HS-5 (cell line): ENCODE measurements at regions not wholly inside any gene's neighbourhood (a gene's known extent, or its start where the extent isn't known, plus 50 kb on each side); places are given as distances from the start of the nearest gene placed in this dataset.

Experiments
- DNase-seq: peaks from one replicate; pipeline ENCODE4 v3.0.0-alpha.2; 2012; ENCODE audit warnings: low read depth

DNA sequence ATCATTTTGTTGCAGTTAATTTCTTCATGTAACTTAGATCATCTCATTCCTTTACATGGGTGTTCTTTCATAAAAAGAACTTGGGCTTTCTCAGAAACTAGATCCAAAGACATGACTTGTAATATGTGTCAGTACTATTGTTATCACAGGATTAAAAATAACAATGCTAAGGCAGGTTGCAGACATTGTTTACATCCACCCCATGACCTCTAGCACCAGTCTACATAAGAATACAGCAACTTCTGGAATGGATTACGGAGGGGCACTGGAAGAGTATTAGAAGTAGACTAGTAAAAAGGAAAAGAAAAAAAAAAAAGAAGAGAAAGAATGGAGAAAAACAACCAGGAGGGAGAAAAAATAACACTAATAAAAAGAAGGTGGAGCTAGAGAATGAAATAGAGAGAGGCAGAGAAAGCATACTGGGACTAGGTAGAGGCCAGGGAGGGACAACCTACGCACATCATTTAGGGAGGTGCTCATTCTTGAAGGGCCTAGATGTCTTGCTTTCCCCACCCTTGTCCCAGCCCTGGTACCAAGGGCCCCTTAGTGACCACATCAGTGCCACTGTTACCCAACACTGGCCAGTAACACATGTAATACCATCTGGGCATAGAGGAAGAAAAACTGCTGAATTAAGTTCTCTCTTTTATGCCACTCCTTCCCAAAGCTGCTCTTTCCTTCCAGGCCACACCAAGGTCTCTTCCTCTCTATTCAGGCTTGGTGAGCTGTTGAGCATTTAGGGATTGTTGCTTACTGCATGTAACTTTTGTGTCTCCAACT lies 70.6 kb upstream of the KLF7 start:
- no peak for DNase-seq

DNA sequence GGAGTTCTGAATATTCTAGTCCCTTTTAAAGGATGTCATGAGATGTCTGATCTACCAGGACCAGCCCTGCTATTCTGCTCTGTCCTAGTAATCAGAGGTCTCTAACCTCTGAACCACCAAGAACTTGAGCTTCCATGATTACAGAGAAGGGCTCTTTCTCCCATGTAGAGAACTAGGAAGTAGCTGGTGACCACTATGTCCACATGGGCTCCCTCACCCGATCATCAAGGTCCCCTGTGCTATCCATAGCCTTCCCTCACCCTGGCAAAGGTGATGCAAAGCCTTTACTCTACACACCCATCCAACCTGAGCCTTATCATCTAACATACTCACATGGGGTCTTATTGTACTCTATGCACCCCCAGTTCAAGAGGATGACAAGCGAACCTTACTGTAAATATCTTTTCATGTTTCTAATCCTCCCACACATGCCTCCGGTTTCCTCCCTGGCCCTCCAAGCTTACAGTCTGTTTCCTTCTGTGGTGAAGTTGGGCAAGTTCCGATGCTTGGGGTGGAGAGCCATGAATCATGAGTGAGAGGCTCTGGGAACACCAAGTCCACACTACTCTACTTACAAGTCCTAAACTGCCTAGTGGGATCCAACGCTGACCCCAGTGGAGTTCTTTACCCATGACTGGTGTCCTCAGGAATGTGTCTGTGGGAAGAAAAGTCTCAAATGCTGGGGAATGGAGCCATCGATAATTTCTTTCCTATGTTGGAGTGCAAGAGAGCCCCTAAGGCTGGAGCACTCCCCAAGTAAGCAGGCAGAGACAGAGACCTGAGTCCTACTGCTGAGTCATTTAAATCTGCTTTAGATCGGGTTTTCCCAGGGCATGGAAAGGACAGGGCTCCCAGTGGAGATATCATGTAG lies 73.3 kb upstream of the KLF7 start:
- peak; percentile 100 for DNase-seq

DNA sequence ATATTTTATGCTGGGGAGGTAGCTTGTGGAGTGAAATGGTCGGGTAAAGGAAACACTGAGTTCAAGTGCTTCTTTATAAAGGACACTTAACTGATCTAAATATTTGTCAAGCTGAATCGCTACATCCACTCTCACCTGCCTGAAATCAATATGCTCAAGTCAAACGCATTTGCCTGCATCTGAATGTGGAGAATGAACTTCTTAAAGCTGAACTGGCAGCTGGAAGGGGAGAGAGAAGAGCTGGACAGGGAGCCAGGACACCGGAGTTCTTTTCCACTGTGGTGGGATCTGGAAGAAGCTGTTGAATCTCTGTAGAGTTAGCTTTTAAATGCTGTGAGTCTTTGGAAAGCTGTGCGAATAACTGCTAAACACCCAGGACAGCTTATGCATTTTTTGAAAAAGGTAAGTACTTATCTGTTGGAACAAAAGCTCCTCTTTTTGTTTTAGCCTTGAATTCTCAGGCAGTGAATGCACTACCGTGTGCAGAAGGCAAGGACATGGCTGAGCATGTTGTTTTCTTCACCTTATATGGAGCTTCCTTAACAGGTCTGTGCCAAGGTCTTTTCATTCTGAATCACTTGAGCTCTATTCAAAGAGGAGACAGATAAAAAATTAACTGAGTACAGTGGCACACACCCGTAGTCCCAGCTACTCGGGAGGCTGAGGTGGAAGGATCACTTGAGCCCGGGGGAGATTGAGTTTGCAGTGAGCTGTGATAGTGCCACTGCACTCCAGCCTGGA lies 74.2 kb upstream of the KLF7 start:
- DNase-seq, result no peak

DNA sequence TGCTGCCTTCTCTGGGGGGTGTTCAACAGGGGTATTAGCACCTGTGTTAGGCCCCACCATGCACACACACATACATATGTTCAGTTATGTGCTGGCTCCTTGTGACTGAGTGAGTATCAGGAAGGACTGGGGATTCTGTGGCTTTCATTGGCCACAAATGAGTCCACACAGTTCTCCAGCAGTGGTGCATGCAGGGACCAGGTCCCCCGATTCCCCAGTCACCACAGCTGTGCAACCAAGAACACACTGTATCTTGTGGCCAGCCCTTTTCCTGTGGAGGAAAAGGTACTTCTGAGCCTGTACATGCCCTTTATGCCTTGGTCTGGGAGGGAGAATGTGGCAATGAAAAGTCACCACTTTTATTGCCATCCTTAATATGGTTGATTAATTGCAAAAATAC lies 74.9 kb upstream of the KLF7 start:
- no peak for DNase-seq

DNA sequence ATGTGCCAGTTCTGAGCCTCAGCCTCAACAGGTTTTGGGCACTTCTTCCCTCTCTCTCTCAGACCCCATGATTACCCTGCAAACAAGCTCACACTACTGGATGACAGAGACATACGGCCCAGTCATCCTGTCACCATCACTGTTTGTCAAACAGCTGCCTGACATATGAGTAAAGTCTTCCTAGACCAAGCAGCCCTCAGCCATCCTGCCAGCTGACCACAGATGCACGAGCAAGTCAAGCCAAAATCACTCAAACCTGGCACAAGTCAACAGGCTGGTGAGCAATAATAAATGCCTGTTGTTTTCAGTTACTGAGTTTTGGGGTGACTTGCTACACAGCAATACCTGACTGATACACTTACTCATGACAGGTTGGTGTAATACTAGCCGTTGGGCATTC lies 75.5 kb upstream of the KLF7 start:
- DNase-seq, result no peak

DNA sequence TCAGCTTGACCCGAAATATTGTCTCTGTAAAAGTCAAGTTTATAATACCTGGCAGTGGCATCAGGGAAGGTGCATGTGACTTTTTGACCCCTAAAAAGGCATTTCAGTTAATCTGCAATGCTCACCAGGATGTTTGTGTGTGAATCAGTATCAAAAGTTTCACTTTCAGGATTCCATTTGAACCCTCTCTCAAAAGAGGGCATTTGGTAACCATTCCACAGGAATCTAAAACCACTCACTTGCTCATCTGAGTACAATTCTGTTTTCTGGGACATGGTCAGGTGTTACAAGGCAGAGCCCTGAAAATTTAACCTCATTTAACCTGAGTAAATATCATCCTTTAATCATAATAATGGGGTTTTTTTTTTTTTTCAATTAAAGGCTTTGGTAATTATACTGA lies 77.9 kb upstream of the KLF7 start:
- DNase-seq, result no peak

DNA sequence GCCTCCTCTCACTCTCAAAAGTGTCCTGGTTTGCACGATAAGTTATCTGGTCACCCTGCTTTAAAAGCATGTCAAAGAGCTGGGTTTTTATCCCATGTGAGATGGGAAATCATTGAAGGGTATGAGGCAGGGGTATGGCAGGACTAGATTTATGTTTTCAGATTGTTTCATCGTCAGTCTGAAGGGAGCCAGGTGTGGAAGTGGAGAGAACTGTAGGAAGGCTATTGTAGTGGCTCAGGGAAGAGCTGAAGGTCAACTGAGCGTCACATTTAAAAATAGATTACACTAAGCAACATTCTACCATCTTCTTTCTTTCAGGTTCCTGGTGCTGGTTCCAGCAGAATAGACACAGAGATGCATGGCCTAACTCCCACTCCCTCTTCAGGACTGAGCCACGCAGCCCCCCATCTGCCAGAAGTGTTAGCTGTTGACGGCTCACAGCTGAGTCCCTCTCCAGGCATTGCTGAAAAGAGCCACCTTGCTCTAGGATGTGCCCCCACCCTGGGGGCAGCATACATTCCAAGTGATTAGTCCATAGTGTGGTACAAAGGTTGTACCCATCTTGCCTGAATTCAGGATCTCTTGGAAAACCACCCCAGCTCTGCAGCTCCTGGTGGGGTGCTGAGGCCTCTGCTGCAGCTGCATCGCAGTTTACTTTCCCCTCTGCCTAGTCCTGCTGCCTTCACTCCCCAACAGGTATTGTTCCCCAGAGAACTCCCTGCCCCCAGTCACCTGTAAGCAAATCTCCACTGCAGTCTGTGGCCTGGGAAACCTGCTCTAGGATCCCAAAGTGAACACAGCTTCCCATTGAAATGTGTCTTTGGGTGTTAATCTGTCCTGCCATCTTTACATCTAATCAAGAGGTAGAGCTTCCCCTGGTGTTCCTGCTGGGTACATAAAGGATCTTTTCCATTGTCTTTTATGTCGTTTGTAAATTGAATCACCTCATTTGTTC lies 79.5 kb upstream of the KLF7 start:
- no peak for DNase-seq

DNA sequence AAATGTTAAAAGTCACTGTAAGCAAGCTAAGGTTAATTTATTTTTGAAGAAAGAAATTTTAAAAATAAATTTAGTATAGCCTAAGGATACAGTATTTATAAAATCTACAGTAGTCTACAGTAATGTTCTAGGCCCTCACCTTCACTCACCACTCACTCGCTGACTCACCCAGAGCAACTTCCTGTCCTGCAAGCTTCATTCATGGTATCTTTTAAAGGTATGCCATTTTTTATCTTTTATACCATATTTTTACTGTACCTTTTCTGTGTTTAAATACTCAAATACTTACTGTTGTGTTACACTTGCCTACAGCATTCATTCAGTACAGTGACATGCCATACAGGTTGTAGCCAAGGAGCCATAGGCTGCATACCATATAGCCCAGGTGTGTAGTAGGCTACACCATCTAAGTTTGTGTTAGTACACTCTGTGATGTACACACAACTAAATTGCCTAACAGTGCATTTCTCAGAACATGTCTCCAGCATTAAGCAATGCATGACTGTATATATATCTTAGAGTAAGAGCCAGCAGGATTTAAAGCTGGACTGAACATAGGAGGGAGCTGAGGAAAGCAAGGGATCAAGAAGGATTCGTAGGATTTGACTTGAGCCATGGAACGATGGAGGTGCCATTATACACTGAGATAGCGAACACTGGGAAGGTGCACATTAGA lies 83.1 kb upstream of the KLF7 start:
- DNase-seq, result no peak

DNA sequence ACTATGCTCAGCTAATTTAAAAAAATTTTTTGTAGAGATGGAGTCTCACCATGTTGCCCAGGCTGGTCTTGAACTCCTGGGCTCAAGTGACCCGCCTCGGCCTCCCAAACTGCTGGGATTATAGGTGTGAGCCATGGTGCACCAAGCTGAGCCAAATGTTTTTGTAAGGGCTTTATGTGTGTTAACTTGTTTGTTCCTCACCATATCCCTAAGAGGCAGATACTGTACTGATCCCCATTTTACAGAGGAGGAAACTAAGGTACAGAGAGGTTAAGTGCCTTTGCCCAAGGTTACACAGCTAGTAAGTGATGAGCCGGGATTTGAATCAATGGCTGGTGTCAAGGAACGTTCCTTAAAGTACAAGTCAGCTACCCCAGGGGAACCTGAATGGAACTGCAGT lies 85.3 kb upstream of the KLF7 start:
- no peak for DNase-seq

DNA sequence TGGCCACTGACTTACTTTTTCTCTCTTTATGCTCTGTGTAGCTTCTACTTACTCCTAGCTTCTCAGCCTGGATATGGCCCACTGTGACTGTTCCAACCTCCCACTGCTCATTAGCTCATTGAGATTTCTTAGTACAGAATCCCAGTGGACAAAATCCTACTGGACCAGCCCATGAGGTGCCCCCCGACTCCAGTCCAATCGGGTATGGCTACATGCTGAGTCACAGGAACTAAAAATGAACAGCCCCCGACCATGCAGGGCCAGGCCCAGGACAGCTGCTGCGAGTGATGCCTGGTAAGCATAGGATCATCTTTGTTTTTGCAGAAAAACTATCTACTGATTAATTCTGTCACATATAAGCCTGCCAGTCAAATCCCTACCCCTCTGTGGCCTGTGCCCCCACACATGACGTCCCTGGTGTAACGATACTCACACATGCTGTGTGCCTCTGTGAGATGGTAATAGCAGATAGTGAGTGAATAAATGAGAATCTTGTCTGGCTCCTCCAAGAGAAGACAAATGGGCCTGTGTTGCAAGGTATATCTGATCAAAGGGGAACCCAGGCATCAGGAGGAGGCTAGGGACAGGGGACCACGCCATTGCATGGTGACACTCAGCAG lies 85.9 kb upstream of the KLF7 start:
- no peak for DNase-seq

DNA sequence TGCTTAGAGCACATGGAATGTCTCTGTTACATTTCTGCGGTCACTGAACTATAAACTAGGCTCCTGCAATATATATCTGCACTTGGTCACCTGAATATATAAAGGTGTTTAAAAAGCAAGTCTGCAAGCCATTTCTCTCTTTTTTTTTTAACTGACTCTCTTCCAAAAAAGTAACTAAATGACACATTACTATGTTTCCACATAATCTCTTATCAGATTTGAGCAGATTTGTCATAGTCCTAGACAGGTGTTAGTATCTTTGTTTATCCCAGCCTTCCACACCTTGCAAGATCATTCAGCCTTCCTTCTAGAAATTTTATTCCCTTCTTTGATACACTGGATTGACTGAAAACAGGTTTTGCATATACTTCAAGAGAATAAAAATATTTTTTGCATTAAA lies 86.7 kb upstream of the KLF7 start:
- no peak for DNase-seq

DNA sequence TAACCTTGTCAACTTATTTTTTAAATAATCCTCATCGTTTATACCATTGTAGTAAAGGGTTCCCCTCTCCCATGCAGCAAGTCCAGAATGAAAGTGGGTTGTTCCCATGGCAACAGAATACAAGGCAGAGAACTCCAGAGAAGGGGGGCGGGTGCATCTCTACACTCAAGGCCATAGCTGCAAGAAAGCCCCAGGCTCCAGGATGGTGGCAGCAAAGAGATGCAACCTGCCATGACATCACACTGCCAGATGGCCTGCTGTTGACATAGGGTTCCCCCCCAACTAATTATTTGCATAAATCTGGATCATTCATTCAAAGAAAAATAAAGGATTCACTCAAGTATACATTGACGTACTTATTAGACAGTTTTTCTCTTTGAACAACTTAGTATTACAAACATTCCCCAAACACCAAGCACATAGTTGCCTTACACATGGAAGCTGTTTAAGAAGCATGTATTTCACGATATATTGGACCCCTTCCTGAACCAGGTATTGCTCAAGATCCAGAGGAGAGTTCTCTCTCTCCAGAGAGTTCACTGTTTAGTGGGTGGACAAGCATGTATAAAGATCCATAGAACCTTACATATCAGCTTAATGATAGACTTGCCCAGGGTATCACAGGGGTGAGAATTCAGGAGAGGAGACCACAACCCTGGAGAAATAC lies 87.4 kb upstream of the KLF7 start:
- DNase-seq, result no peak

DNA sequence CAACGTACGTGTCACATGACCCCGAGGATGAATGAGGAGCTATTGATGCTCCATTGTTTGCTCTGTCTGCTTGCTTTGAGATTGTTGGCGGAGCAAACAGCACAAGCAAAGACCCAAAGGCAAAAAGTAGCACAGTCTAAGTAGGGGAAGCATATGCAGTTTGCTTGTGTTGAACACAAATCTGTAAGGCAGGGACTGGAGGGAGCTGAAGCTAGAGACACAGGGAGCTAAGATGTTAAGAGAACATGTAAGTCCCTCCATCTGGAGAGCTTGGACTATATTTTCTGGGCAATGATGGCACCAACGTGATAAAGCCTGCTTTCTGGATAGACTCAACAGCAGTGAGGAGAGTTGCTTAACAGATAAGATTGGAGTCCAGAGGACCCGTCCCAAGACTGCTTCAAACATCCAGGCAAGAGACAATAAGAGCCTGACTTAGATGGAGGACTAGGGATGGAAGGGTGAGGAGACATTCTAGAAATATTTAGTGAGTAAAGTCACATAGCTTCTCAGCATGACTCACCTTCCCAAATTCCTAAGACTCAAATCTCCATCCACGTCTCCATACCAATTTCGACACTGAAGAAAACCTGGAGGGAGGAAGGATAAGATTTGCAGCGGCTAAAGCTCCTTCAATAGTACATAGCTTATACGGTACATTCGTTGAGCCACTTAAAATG lies 88.1 kb upstream of the KLF7 start:
- peak; percentile 98 for DNase-seq

DNA sequence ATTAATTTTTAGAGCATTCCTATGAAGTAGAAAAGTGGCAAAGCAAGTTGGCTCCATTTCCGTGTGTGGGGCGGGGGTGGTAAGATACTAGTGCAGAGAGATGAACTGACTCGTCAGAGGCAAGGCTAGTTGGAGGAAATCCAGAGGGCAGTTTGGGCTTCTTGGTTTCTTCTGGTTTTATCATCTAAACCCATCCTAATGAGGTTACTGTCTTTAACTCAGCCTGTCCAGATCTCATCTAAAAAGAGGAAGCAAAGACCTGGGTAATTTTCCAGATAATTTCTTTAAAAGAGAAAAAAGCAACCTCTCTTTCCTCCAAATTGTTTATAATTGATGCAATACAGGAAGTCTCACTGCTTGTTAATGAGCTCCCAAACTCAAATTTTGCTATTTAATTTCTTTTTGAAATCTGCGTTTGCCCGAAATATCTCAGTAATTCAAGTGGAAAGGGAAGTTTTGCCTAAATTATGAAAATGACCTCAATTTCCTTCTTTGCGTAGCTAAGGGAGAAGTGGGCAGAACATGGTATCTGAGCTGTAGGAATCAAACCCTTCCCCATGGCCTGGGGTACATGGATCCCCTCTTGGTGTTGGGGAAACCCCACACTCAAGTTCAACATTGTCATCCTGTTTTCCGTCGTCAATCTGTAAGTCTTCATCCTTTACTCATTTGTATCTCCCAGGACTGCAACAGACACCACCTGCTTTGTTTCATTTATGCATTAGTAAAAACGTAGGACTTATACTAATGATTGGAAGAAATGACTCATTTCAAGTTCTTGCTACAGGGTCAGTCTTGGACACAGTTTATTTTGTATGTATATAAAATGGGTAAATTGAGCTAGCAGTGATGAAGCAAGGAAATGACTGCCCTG lies 89.1 kb upstream of the KLF7 start:
- no peak for DNase-seq

DNA sequence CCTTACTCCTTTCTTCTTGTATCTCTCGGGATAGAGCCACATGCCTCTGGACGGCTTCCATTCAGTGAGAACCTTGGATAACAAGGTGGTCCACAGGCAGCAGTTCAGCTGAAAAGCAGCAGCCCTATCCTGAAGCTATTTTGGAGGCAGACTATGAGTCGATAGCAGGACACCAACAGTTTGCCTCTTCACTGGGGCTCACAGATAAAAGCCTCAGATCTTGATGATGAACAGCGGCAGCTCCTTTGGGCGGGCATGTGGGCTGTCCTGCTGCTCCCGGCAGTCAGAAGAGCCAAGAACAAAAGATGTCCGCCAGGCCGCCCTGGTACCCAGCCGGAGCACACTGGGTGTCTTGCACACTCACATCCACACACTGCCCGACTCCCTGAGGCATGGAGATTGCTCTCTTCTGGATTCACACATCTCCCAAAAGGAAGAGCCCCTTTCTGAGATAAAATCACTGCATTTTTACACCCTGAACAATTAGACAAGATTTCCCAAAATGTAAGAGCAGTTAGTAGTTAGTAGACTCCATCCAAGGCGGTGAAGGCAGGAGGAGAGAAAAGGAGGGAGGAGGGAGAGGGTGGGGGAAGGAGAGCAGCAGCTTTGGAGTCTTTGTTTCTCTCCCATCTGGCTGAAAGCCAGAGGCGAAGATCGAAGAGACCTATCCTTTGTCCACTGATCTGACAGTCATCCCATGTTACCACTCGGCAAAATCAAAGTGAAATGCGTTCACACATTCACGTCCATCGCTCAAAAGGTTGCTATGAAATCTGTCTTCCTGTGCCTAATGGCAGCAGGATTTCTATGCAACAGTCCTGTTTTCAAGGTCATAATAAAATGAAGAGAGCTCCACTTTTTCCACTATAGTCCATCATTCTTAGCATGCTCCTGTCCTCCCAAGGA lies 90.1 kb upstream of the KLF7 start:
- DNase-seq, result no peak

DNA sequence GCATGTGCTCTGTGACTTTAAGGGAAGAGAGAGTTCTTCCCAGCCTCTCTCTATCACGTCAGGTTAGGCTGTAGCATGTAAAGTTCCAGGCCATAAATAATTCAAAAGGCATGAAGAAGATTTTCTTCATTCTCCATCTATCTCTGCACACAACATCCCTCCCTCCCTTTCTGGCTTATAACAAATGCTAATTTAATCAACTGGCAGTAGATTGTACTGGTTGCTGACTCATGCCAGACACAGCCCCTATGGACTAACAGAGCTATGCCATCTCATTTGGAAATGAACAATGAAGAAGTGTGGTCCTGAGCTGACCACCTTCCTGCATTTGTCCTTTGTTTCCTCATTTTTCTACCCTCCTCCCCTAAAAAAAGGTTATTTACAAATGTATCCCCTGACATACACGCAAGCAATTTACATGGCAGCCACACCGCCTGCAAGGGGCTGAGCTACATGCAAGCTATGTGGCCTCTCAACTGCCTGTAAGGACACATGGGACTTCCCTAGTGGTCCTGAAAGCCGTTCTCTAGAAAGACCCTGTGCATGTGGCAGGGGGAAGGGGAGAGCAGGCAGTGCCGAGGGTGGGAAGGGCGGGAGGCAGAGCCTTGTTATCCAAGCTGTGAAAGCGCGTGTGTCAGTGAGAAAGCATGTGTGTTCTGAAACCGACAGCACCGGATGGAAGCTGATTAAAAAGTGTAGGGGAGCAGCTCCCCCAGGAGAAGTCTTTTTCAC lies 90.9 kb upstream of the KLF7 start:
- DNase-seq, result no peak
